Liver (tissue), 8 donors: ENCODE measurements at regions not wholly inside any gene's neighbourhood (a gene's known extent, or its start where the extent isn't known, plus 50 kb on each side); places are given as distances from the start of the nearest gene placed in this dataset.

Experiments
- DNase-seq: peaks from one replicate; pipeline ENCODE4 v3.0.0-alpha.2; 2017; ENCODE audit warnings: low spot score
- H3K27ac ChIP-seq, 2 donors: one replicate each; pipeline ENCODE4 v1.7.0; 2013; ENCODE audit warnings: inconsistent platforms in 2 of 2, low read length in 2 of 2, control low read depth in 1 of 2, low read depth in 1 of 2, mild to moderate bottlenecking in 1 of 2
- H3K27me3 ChIP-seq, 4 donors: one replicate each; pipeline versions ENCODE4 v1.6.1 to v1.7.0; 2013; ENCODE audit warnings: low read length in 3 of 4, inconsistent platforms in 1 of 4, mild to moderate bottlenecking in 1 of 4, moderate library complexity in 1 of 4; ENCODE audit not compliant: control insufficient read depth in 4 of 4, insufficient read depth in 4 of 4
- H3K36me3 ChIP-seq, 4 donors: one replicate each; pipeline versions ENCODE4 v1.6.1 to v1.7.0; 2013; ENCODE audit warnings: low read length in 3 of 4, mild to moderate bottlenecking in 3 of 4, low read depth in 1 of 4, moderate library complexity in 1 of 4; ENCODE audit not compliant: control insufficient read depth in 4 of 4, insufficient read depth in 3 of 4
- H3K4me1 ChIP-seq, 4 donors: one replicate each; pipeline versions ENCODE4 v1.6.1 to v1.7.0; 2013; ENCODE audit warnings: low read length in 3 of 4, mild to moderate bottlenecking in 3 of 4, moderate library complexity in 1 of 4; ENCODE audit not compliant: control insufficient read depth in 4 of 4, insufficient read depth in 4 of 4
- H3K4me3 ChIP-seq, 3 donors: one replicate each; pipeline versions ENCODE4 v1.6.1 to v1.7.0; 2013; ENCODE audit warnings: low read length in 3 of 3, control low read depth in 1 of 3, low read depth in 1 of 3, mild to moderate bottlenecking in 1 of 3
- H3K9ac ChIP-seq, 2 donors: one replicate each; pipeline ENCODE4 v1.7.0; 2013; ENCODE audit warnings: low read length in 2 of 2, mild to moderate bottlenecking in 2 of 2, moderate library complexity in 2 of 2, control low read depth in 1 of 2, low read depth in 1 of 2
- H3K9me3 ChIP-seq, 4 donors: one replicate each; pipeline versions ENCODE4 v1.6.1 to v1.7.0; 2013; ENCODE audit warnings: low read length in 3 of 4; ENCODE audit not compliant: control insufficient read depth in 4 of 4
- CTCF ChIP-seq: fragments of 150-350 bp; IDR thresholded peaks from 2 replicates; pipeline ENCODE4 v1.5.1; 2017; ENCODE audit warnings: improper control_type of control experiment, low read depth, low read length; ENCODE audit not compliant: missing input control
- EGR1 ChIP-seq, 2 donors: IDR thresholded peaks; 2 replicates each; pipeline ENCODE4 v1.6.1; 2016 to 2018; ENCODE audit warnings: antibody characterized with exemption in 2 of 2, low read depth in 2 of 2
- FOXA1 ChIP-seq: IDR thresholded peaks from 2 replicates; pipeline ENCODE4 v1.6.1; 2016; ENCODE audit warnings: antibody characterized with exemption
- FOXA2 ChIP-seq: IDR thresholded peaks from 2 replicates; pipeline ENCODE4 v1.6.1; 2016; ENCODE audit warnings: antibody characterized with exemption
- GABPA ChIP-seq, 2 donors: IDR thresholded peaks in 1 of 2; conservative IDR thresholded peaks in 1 of 2; 2 replicates each; pipeline ENCODE4 v1.6.1; 2016; ENCODE audit warnings: antibody characterized with exemption in 2 of 2, mild to moderate bottlenecking in 1 of 2, moderate library complexity in 1 of 2
- HNF4A ChIP-seq, 2 donors: conservative IDR thresholded peaks; 2 replicates each; pipeline ENCODE4 v1.6.1; 2016; ENCODE audit warnings: antibody characterized with exemption in 2 of 2, mild to moderate bottlenecking in 2 of 2
- HNF4G ChIP-seq: IDR thresholded peaks from 2 replicates; pipeline ENCODE4 v1.6.1; 2016; ENCODE audit warnings: antibody characterized with exemption
- JUND ChIP-seq, 2 donors: IDR thresholded peaks; 2 replicates each; pipeline ENCODE4 v1.6.1; 2016; ENCODE audit warnings: antibody characterized with exemption in 2 of 2
- MAX ChIP-seq: IDR thresholded peaks from 2 replicates; pipeline ENCODE4 v1.6.1; 2016; ENCODE audit warnings: antibody characterized with exemption
- NR2F2 ChIP-seq: IDR thresholded peaks from 2 replicates; pipeline ENCODE4 v1.6.1; 2016; ENCODE audit warnings: antibody characterized with exemption
- RAD21 ChIP-seq, 2 donors: IDR thresholded peaks; 2 replicates each; pipeline ENCODE4 v1.6.1; 2016; ENCODE audit warnings: antibody characterized with exemption in 2 of 2, mild to moderate bottlenecking in 2 of 2
- REST ChIP-seq: IDR thresholded peaks from 2 replicates; pipeline ENCODE4 v1.6.1; 2016; ENCODE audit warnings: antibody characterized with exemption, mild to moderate bottlenecking
- RXRA ChIP-seq, 2 donors: IDR thresholded peaks; 2 replicates each; pipeline ENCODE4 v1.6.1; 2017 to 2018; ENCODE audit warnings: antibody characterized with exemption in 2 of 2, mild to moderate bottlenecking in 1 of 2
- SP1 ChIP-seq: IDR thresholded peaks from 2 replicates; pipeline ENCODE4 v1.6.1; 2018; ENCODE audit warnings: antibody characterized with exemption, mild to moderate bottlenecking
- TAF1 ChIP-seq: conservative IDR thresholded peaks from 2 replicates; pipeline ENCODE4 v1.6.1; 2016; ENCODE audit warnings: antibody characterized with exemption, mild to moderate bottlenecking
- YY1 ChIP-seq: IDR thresholded peaks from 2 replicates; pipeline ENCODE4 v1.6.1; 2016; ENCODE audit warnings: antibody characterized with exemption, mild to moderate bottlenecking
- ZBTB33 ChIP-seq: IDR thresholded peaks from 2 replicates; pipeline ENCODE4 v1.6.1; 2016; ENCODE audit warnings: antibody characterized with exemption
- WGBS: extraction: QIAGEN DNeasy Blood & Tissue Kit; methylation state at CpG from one replicate; pipeline ENCODE4 v1.1.7; 2013; 5-methylcytosine and 5-hydroxymethylcytosine counted together
- TF ChIP-seq, protein P1 (sequence below): IDR thresholded peaks from 2 replicates; pipeline ENCODE4 v1.6.1; 2016; ENCODE audit warnings: antibody characterized with exemption
- donor health status: healthy.
- donor health status: healthy.
- donor health status: healthy.
- donor health status: healthy.
- donor health status: healthy.

DNA sequence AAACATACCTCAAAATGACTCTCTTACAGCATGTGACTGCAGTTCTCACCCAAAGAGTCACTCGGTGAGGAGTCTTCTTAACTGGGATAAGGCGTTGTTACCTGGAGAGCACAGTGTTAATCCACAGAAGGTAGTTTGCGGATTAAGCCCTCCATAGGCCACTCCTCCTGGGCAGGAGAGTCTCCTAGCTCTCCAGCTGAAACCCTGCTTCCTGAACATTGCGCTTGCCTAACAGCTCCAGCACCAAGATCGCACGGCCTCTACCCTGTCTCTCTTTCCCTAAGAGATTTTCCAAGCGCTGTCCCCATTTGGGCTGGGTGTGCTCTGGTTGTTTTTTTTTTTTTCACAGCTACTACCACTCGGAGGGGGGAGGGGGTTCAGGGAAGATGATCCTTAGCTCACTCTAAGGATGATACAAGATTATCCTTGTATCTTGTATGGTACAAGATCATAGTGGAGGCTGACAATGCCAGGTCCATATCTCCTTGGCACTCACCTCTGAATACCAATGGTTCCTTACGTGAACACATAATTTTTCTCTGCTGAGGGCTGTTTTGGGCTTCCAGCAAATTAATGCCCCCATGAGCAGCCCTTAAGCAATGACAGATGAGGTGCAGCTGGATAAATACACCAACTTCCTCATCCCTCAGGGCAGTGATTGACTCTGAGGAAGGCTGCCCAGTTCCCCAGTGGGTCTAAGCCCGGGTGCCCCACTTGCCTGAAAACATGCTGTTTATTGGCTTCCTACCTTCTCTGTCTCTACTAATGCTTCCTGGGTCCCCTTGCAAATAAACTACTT lies 185.2 kb upstream of the TSC22D2 start:
- Histone ChIP-seq H3K36me3 (no peaks in the 10 kb centered on the region), H3K4me1 (peaks cover 0 to 5% (median 1%) of the 10 kb centered on the region in 4 donors), H3K4me3 (no peak overlapping the region), H3K27me3 (no peaks in the 10 kb centered on the region), H3K27ac (no peak overlapping the region), H3K9me3 (peaks cover 0 to under 1% (median 0%) of the 10 kb centered on the region in 4 donors), H3K9ac (no peak overlapping the region)
- TF ChIP-seq SP1 (no peak), RXRA (IDR thresholded peaks at IDR 0.05) (no peak), FOXA2 (no peak), NR2F2 (no peak)
- DNase-seq: no peak
- 76% methylated on average over 10 of the region's 10 CpGs for WGBS

DNA sequence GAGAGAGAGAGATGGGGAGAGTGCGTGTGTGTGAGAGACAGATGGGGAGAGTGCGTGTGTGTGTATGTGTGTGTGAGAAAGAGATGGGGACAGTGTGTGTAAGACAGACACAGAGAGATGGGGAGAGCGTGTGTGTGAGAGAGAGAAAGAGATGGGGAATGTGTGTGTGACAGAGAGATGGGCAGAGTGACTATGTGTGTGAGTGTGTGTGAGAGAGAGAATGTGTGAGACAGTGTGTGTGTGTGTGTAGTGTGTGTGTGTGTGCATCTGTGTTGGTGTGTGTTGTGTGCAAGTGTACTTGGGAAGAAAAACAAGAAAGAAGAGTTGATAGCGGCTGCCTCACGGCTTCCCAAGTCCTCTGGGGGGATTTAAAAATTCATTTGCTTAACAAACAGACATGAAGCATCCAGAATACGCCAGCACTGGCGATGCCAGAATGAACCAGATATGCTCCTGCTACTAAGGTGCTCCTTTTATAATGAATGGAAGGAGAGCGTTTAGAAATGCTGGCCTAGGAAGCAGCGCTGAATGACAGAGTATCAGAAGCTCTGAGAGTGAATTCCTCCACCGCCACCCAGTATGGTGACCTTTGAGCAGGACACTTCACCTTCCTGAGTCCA lies 186.1 kb upstream of the TSC22D2 start:
- Histone ChIP-seq H3K27ac (no peak overlapping the region), H3K36me3 (no peaks in the 10 kb centered on the region), H3K27me3 (no peaks in the 10 kb centered on the region), H3K4me1 (peaks cover 0 to 5% (median 1%) of the 10 kb centered on the region in 4 donors), H3K9me3 (peaks cover 0 to 2% (median 0%) of the 10 kb centered on the region in 4 donors), H3K4me3 (no peak overlapping the region), H3K9ac (no peak overlapping the region)
- WGBS: 88% methylated on average over 10 of the region's 10 CpGs
- no peak for TF ChIP-seq HNF4A (conservative IDR thresholded peaks at IDR 0.05)
- TF ChIP-seq, protein P1, sequence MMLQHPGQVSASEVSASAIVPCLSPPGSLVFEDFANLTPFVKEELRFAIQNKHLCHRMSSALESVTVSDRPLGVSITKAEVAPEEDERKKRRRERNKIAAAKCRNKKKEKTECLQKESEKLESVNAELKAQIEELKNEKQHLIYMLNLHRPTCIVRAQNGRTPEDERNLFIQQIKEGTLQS: no peak
- no peak for DNase-seq

DNA sequence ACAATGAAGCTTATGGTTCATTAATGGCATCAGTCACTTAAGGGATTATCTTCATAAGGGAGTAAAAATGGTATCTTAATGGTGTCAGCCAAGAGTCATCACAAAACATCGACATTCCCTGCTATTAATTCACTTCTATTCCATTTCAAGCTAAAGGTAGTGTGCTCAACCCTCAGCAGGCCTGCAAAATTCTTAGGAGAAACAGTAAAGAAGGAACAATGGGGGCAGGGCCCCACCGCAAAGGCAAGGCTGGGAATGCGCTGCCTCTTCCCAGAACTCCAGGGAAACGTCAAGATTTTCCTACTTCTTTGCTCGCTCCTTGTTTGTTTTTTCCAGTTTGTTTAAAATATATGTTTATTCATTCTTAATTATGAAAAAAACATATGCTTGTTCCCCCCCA lies 187.3 kb upstream of the TSC22D2 start:
- TF ChIP-seq FOXA2 (no peak), EGR1 (IDR thresholded peaks at IDR 0.05; ENCODE audit: low read depth in 2 of 2) (no peak), MAX (no peak), HNF4G (no peak), CTCF (no peak), JUND (IDR thresholded peaks at IDR 0.05) (no peak), ZBTB33 (no peak), SP1 (no peak), RXRA (IDR thresholded peaks at IDR 0.05) (no peak), FOXA1 (no peak), YY1 (no peak), TAF1 (no peak), GABPA (IDR thresholded peaks at IDR 0.05 in 1 of 2, conservative IDR thresholded peaks at IDR 0.05 in 1 of 2) (no peak), REST (no peak), RAD21 (IDR thresholded peaks at IDR 0.05) (no peak), HNF4A (conservative IDR thresholded peaks at IDR 0.05) (no peak), NR2F2 (no peak)
- TF ChIP-seq, protein P1: no peak
- H3K36me3 ChIP-seq: no peaks in the 10 kb centered on the region
- no peak for DNase-seq
- H3K27me3 ChIP-seq: no peaks in the 10 kb centered on the region
- H3K9ac ChIP-seq: peak overlapping the region in 1 of 2 donors; percentile 18
- peaks cover 0 to 5% (median 1%) of the 10 kb centered on the region in 4 donors for H3K4me1 ChIP-seq
- H3K9me3 ChIP-seq: peaks cover 0 to 2% (median 0%) of the 10 kb centered on the region in 4 donors
- H3K27ac ChIP-seq: no peak overlapping the region
- WGBS: 47% methylated on average over 5 of the region's 5 CpGs
- H3K4me3 ChIP-seq: peak overlapping the region in 1 of 3 donors; percentile 31
